ENCODE measurements at regions not wholly inside any gene's neighbourhood (a gene's known extent, or its start where the extent isn't known, plus 50 kb on each side); places are given as distances from the start of the nearest gene placed in this dataset.

DNA sequence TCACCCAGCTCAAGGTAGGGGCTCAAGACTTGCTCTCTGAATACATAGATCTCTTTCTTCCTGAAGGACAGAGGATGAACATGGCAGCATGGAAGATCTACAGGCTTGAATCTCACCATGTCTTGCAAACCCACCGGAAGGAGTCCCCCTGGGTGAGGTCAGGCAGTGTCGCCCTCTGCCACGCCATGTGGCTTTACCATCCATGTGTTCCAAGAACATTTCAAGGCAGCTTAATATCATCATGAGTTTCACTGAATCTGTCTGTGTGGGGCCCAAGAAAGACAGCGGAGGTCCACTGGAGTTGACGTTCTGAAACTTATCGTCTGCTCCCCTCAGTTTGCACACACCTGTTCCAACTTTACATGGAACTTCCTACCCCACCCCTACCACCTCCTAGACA lies 1202.6 kb downstream of the TBC1D22A start:
- ChIA-PET CTCF (no interaction called here), RAD21 (ENCODE audit: low non-redundant PET in 1 of 2, low total read pairs in 2 of 2, uncharacterized antibody in 2 of 2, unreplicated experiment in 2 of 2) (no interaction called here), POLR2A (no interaction called here)
- no peaks in the 10 kb centered on the region for H3K27me3 ChIP-seq (ENCODE audit: insufficient read depth, low read length)
- DNase-seq (ENCODE audit: low read depth, low spot score) (no peak), ATAC-seq (no peak)
- no peak overlapping the region for H3K27ac ChIP-seq (ENCODE audit: low read depth, low read length)
- no peak overlapping the region for H3K4me2 ChIP-seq (ENCODE audit: low read length)
- no peaks in the 10 kb centered on the region for H3K9me2 ChIP-seq (ENCODE audit: insufficient read depth)
- no peak overlapping the region for H3K9ac ChIP-seq (ENCODE audit: low read length)
- TF ChIP-seq EGR1 (IDR thresholded peaks at IDR 0.05; ENCODE audit: low read depth) (no peak), ELF1 (IDR thresholded peaks at IDR 0.05; ENCODE audit: borderline replicate concordance, low read depth) (no peak), ZNF274 (IDR thresholded peaks at IDR 0.05; ENCODE audit: low read depth, low read length) (no peak), JUND (IDR thresholded peaks at IDR 0.05) (no peak), CEBPB (IDR thresholded peaks at IDR 0.05; ENCODE audit: low read depth) (no peak), SIN3A (IDR thresholded peaks at IDR 0.05; ENCODE audit: low read depth) (no peak), SP1 (IDR thresholded peaks at IDR 0.05; ENCODE audit: low read depth) (no peak), RAD21 (IDR thresholded peaks at IDR 0.05; ENCODE audit: low read depth) (no peak), YY1 (IDR thresholded peaks at IDR 0.05; ENCODE audit: extremely low read depth, insufficient replicate concordance, low read depth, low read length) (no peak), FOSL1 (IDR thresholded peaks at IDR 0.05; ENCODE audit: low read depth) (no peak), TCF7L2 (IDR thresholded peaks at IDR 0.05; ENCODE audit: borderline replicate concordance, extremely low read depth, insufficient read depth, insufficient read length) (no peak)
- TF ChIP-seq, protein P1, sequence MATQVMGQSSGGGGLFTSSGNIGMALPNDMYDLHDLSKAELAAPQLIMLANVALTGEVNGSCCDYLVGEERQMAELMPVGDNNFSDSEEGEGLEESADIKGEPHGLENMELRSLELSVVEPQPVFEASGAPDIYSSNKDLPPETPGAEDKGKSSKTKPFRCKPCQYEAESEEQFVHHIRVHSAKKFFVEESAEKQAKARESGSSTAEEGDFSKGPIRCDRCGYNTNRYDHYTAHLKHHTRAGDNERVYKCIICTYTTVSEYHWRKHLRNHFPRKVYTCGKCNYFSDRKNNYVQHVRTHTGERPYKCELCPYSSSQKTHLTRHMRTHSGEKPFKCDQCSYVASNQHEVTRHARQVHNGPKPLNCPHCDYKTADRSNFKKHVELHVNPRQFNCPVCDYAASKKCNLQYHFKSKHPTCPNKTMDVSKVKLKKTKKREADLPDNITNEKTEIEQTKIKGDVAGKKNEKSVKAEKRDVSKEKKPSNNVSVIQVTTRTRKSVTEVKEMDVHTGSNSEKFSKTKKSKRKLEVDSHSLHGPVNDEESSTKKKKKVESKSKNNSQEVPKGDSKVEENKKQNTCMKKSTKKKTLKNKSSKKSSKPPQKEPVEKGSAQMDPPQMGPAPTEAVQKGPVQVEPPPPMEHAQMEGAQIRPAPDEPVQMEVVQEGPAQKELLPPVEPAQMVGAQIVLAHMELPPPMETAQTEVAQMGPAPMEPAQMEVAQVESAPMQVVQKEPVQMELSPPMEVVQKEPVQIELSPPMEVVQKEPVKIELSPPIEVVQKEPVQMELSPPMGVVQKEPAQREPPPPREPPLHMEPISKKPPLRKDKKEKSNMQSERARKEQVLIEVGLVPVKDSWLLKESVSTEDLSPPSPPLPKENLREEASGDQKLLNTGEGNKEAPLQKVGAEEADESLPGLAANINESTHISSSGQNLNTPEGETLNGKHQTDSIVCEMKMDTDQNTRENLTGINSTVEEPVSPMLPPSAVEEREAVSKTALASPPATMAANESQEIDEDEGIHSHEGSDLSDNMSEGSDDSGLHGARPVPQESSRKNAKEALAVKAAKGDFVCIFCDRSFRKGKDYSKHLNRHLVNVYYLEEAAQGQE (IDR thresholded peaks at IDR 0.05; ENCODE audit: low read depth), result no peak
- TF ChIP-seq, protein P2, sequence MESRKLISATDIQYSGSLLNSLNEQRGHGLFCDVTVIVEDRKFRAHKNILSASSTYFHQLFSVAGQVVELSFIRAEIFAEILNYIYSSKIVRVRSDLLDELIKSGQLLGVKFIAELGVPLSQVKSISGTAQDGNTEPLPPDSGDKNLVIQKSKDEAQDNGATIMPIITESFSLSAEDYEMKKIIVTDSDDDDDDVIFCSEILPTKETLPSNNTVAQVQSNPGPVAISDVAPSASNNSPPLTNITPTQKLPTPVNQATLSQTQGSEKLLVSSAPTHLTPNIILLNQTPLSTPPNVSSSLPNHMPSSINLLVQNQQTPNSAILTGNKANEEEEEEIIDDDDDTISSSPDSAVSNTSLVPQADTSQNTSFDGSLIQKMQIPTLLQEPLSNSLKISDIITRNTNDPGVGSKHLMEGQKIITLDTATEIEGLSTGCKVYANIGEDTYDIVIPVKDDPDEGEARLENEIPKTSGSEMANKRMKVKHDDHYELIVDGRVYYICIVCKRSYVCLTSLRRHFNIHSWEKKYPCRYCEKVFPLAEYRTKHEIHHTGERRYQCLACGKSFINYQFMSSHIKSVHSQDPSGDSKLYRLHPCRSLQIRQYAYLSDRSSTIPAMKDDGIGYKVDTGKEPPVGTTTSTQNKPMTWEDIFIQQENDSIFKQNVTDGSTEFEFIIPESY (IDR thresholded peaks at IDR 0.05; ENCODE audit: extremely low read depth, insufficient replicate concordance, low read length), result no peak
- TF ChIP-seq, protein P3, sequence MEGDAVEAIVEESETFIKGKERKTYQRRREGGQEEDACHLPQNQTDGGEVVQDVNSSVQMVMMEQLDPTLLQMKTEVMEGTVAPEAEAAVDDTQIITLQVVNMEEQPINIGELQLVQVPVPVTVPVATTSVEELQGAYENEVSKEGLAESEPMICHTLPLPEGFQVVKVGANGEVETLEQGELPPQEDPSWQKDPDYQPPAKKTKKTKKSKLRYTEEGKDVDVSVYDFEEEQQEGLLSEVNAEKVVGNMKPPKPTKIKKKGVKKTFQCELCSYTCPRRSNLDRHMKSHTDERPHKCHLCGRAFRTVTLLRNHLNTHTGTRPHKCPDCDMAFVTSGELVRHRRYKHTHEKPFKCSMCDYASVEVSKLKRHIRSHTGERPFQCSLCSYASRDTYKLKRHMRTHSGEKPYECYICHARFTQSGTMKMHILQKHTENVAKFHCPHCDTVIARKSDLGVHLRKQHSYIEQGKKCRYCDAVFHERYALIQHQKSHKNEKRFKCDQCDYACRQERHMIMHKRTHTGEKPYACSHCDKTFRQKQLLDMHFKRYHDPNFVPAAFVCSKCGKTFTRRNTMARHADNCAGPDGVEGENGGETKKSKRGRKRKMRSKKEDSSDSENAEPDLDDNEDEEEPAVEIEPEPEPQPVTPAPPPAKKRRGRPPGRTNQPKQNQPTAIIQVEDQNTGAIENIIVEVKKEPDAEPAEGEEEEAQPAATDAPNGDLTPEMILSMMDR (IDR thresholded peaks at IDR 0.05 in 2 of 3, conservative IDR thresholded peaks at IDR 0.05 in 1 of 3; ENCODE audit: borderline replicate concordance in 1 of 3, insufficient read depth in 1 of 3, low read depth in 2 of 3, low read length in 2 of 3), result no peak
- TF ChIP-seq, protein P4, sequence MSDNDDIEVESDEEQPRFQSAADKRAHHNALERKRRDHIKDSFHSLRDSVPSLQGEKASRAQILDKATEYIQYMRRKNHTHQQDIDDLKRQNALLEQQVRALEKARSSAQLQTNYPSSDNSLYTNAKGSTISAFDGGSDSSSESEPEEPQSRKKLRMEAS (IDR thresholded peaks at IDR 0.05), result no peak
- TF ChIP-seq, protein P5, sequence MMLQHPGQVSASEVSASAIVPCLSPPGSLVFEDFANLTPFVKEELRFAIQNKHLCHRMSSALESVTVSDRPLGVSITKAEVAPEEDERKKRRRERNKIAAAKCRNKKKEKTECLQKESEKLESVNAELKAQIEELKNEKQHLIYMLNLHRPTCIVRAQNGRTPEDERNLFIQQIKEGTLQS (IDR thresholded peaks at IDR 0.05), result no peak
- no peaks in the 10 kb centered on the region for H4K20me1 ChIP-seq (ENCODE audit: insufficient read depth)
- H3K4me3 ChIP-seq (replicated peaks in 1 of 2; ENCODE audit: low read depth in 1 of 2, low read length in 2 of 2), result no peak overlapping the region
- intact Hi-C loops (cut with micrococcal nuclease), result no loop called here
- no peak overlapping the region for H2AFZ ChIP-seq (ENCODE audit: low read depth, low read length, poor library complexity, severe bottlenecking)
- H3K4me1 ChIP-seq (ENCODE audit: control insufficient read depth in 1 of 2, insufficient read depth in 2 of 2, low read length in 2 of 2), result no peaks in the 10 kb centered on the region
- BruUV-seq (replicated peaks), result no TSS peak
- H3K79me2 ChIP-seq (ENCODE audit: insufficient read depth, low read length), result no peaks in the 10 kb centered on the region
- no peaks in the 10 kb centered on the region for H3K36me3 ChIP-seq (ENCODE audit: control insufficient read depth in 1 of 2, insufficient read depth in 2 of 2, low read length in 2 of 2)
- no peaks in the 10 kb centered on the region for H3K9me3 ChIP-seq (ENCODE audit: control insufficient read depth in 1 of 2, insufficient read depth in 1 of 2, low read depth in 1 of 2, low read length in 2 of 2)
